GM18861 (cell line): ENCODE measurements at regions not wholly inside any gene's neighbourhood (a gene's known extent, or its start where the extent isn't known, plus 50 kb on each side); places are given as distances from the start of the nearest gene placed in this dataset.
A peak's percentile ranks its signal among the peaks of the same experiment; 100 is the strongest.
"Not testable (repeated sequence)": the region's sequence is repeated elsewhere in the genome, so short reads cannot be mapped to it uniquely, and the experiment has no call there.

Experiments
- ATAC-seq: cut with Tn5 transposase; IDR thresholded peaks from one replicate; pipeline ENCODE4 v1.9.1; 2021; ENCODE audit not compliant: unreplicated experiment

- no peak for ATAC-seq
Measured at GRCh38 chr2:129361688-129362087, 617.8 kb upstream of the RAB6C start.

GRCh38 chr2:129366263-129366662 lies 613.2 kb upstream of the RAB6C start:
- ATAC-seq, result no peak

- no peak for ATAC-seq
Measured at GRCh38 chr2:129367107-129367506, 612.4 kb upstream of the RAB6C start.

GRCh38 chr2:129369437-129369836 lies 610.0 kb upstream of the RAB6C start:
- ATAC-seq, result no peak

- no peak for ATAC-seq
Measured at GRCh38 chr2:129374452-129374851, 605.0 kb upstream of the RAB6C start.

- no peak for ATAC-seq
Measured at GRCh38 chr2:129375632-129376425, 603.6 kb upstream of the RAB6C start.

GRCh38 chr2:129376426-129377077 lies 602.9 kb upstream of the RAB6C start:
- ATAC-seq, result no peak

- ATAC-seq, result no peak
Measured at GRCh38 chr2:129377078-129377469, 602.4 kb upstream of the RAB6C start.

- no peak for ATAC-seq
Measured at GRCh38 chr2:129378186-129378585, 601.3 kb upstream of the RAB6C start.

- peak; percentile 62 for ATAC-seq
Measured at GRCh38 chr2:129379411-129379810, 600.1 kb upstream of the RAB6C start.

GRCh38 chr2:129381789-129382188 lies 597.7 kb upstream of the RAB6C start:
- ATAC-seq, result no peak

- no peak for ATAC-seq
Measured at GRCh38 chr2:129388870-129389269, 590.6 kb upstream of the RAB6C start.

- ATAC-seq, result no peak
Measured at GRCh38 chr2:129393816-129394215, 585.6 kb upstream of the RAB6C start.

GRCh38 chr2:129396980-129397599 lies 582.4 kb upstream of the RAB6C start:
- peak; percentile 76 for ATAC-seq

- no peak for ATAC-seq
Measured at GRCh38 chr2:129400826-129401225, 578.6 kb upstream of the RAB6C start.

GRCh38 chr2:129402076-129402475 lies 577.4 kb upstream of the RAB6C start:
- no peak for ATAC-seq

GRCh38 chr2:129404000-129404685 lies 575.3 kb upstream of the RAB6C start:
- no peak for ATAC-seq

GRCh38 chr2:129408570-129408969 lies 570.9 kb upstream of the RAB6C start:
- ATAC-seq, result no peak

GRCh38 chr2:129417041-129417440 lies 562.4 kb upstream of the RAB6C start:
- ATAC-seq, result not testable (repeated sequence)

GRCh38 chr2:129422028-129422427 lies 557.4 kb upstream of the RAB6C start:
- no peak for ATAC-seq

- ATAC-seq, result no peak
Measured at GRCh38 chr2:129428086-129428660, 551.3 kb upstream of the RAB6C start.
